ENCODE measurements at regions not wholly inside any gene's neighbourhood (a gene's known extent, or its start where the extent isn't known, plus 50 kb on each side); places are given as distances from the start of the nearest gene placed in this dataset.
"Not testable (repeated sequence)": the region's sequence is repeated elsewhere in the genome, so short reads cannot be mapped to it uniquely, and the experiment has no call there.

- DNase-seq (ENCODE audit: low spot score) = no peak
Measured at GRCh38 chr12:73017981-73018380, 745.8 kb downstream of the TRHDE start.

- no peak for DNase-seq (ENCODE audit: low spot score)
Measured at GRCh38 chr12:73053893-73054292, 781.7 kb downstream of the TRHDE start.

GRCh38 chr12:73057428-73057827, 785.3 kb downstream of the TRHDE start:
- DNase-seq (ENCODE audit: low spot score) = no peak

- no peak for DNase-seq (ENCODE audit: low spot score)
Measured at GRCh38 chr12:73065913-73066312, 793.7 kb downstream of the TRHDE start.

- DNase-seq (ENCODE audit: low spot score) = no peak
Measured at GRCh38 chr12:73067616-73068015, 795.4 kb downstream of the TRHDE start.

- DNase-seq (ENCODE audit: low spot score) = no peak
Measured at GRCh38 chr12:73072214-73072613, 800.0 kb downstream of the TRHDE start.

- no peak for DNase-seq (ENCODE audit: low spot score)
Measured at GRCh38 chr12:73076760-73077159, 804.6 kb downstream of the TRHDE start.

GRCh38 chr12:73083736-73084135, 811.6 kb downstream of the TRHDE start:
- no peak for DNase-seq (ENCODE audit: low spot score)

- DNase-seq (ENCODE audit: low spot score) = no peak
Measured at GRCh38 chr12:73106296-73106695, 834.1 kb downstream of the TRHDE start.

- DNase-seq (ENCODE audit: low spot score) = no peak
Measured at GRCh38 chr12:73106896-73107295, 834.7 kb downstream of the TRHDE start.

GRCh38 chr12:73110816-73111215, 838.6 kb downstream of the TRHDE start:
- DNase-seq (ENCODE audit: low spot score) = no peak

- no peak for DNase-seq (ENCODE audit: low spot score)
Measured at GRCh38 chr12:73112035-73112816, 840.1 kb downstream of the TRHDE start.

- no peak for DNase-seq (ENCODE audit: low spot score)
Measured at GRCh38 chr12:73124480-73124879, 852.3 kb downstream of the TRHDE start.

GRCh38 chr12:73125148-73125547, 853.0 kb downstream of the TRHDE start:
- no peak for DNase-seq (ENCODE audit: low spot score)

- DNase-seq (ENCODE audit: low spot score) = no peak
Measured at GRCh38 chr12:73136386-73136785, 864.2 kb downstream of the TRHDE start.

GRCh38 chr12:73139642-73140041, 867.5 kb downstream of the TRHDE start:
- DNase-seq (ENCODE audit: low spot score) = not testable (repeated sequence)

GRCh38 chr12:73158341-73158740, 886.2 kb downstream of the TRHDE start:
- no peak for DNase-seq (ENCODE audit: low spot score)

GRCh38 chr12:73159954-73160353, 887.8 kb downstream of the TRHDE start:
- no peak for DNase-seq (ENCODE audit: low spot score)

GRCh38 chr12:73161970-73162369, 889.8 kb downstream of the TRHDE start:
- no peak for DNase-seq (ENCODE audit: low spot score)

- DNase-seq (ENCODE audit: low spot score) = no peak
Measured at GRCh38 chr12:73180734-73181133, 908.6 kb downstream of the TRHDE start.

- no peak for DNase-seq (ENCODE audit: low spot score)
Measured at GRCh38 chr12:73181244-73181643, 909.1 kb downstream of the TRHDE start.

- no peak for DNase-seq (ENCODE audit: low spot score)
Measured at GRCh38 chr12:73185403-73185802, 913.2 kb downstream of the TRHDE start.

- DNase-seq (ENCODE audit: low spot score) = no peak
Measured at GRCh38 chr12:73186272-73186671, 914.1 kb downstream of the TRHDE start.

GRCh38 chr12:73187765-73188164, 915.6 kb downstream of the TRHDE start:
- no peak for DNase-seq (ENCODE audit: low spot score)

All from hematopoietic multipotent progenitor cell treated with erythropoietin and hydrocortisone succinate and interleukin-3 and kit ligand, for 17 days (in vitro differentiated cells).